GM21360 (cell line): ENCODE measurements at regions not wholly inside any gene's neighbourhood (a gene's known extent, or its start where the extent isn't known, plus 50 kb on each side); places are given as distances from the start of the nearest gene placed in this dataset.

Experiments used
- ATAC-seq: cut with Tn5 transposase; IDR thresholded peaks from one replicate; pipeline ENCODE4 v1.9.1; 2021; ENCODE audit warnings: mild to moderate bottlenecking, moderate library complexity; ENCODE audit not compliant: unreplicated experiment

GRCh38 chr2:120620025-120620793 lies 115.5 kb upstream of the GLI2 start:
- no peak for ATAC-seq

GRCh38 chr2:120622159-120622869 lies 113.4 kb upstream of the GLI2 start:
- no peak for ATAC-seq

DNA sequence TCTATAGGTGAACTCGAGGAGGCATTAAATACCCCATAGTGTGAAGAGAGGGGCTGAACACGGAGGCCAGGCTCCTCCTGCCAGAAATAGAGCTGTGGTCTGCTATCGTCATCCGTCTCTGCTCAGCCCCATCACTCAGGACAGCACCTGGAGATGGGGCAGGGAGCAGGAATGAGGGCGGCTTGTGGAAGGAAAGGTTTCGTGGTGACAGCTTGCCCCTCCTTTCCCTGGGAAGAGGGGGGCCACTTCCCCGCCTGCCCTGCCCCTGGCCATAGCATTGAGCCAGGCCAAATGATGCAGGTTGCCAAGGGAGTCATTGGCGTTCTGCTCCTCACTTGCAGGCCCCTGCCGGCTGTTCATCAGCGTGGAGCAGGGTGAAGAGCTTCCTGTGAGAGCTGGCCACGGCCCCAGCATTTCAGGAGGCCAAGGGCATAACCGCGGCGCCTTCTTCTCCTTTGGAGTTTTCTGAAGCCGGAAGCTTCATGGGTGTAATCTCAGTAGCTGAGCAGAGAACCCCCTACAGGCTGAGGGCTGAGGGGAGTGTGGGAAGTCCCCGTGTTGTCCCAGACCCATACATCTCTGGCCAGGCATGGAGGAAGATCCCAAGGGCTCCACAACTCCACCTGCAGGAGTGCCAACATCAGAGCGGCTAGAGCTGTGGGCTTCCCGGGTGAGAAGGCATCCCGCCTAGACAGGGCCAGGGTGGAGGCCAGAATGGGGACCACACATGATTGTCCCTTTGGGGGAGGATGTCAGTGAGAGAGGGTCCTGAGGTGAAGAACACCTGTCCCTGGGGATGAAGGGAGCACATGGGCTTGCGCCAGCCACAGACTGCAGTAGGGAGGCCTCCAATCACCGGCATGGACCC lies 112.5 kb upstream of the GLI2 start:
- no peak for ATAC-seq

GRCh38 chr2:120624061-120624737 lies 111.5 kb upstream of the GLI2 start:
- ATAC-seq: no peak

- ATAC-seq: no peak
Measured at GRCh38 chr2:120624738-120625446, 110.8 kb upstream of the GLI2 start.

GRCh38 chr2:120625865-120626560 lies 109.7 kb upstream of the GLI2 start:
- ATAC-seq: no peak

- ATAC-seq: no peak
Measured at GRCh38 chr2:120626566-120626965, 109.1 kb upstream of the GLI2 start.

DNA sequence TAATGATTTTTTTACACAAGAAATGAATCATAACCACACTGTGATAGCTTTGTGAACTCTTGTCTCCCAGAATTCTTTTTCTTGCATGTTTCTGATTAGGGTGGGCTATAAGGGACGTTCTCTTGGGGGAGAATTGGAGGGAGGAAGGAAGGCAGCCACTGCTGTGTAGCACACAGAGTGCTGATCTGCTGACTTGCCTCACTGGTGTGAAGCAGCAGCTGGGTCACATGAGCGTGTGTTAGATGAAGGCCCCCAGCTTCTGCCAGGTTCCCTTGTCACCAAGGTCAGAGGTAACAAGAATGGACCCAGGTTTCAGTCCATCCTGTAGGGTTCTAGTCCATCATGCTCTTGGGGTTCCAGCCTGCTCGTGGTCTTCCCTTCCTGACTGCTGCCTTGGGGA lies 107.4 kb upstream of the GLI2 start:
- no peak for ATAC-seq

GRCh38 chr2:120629241-120629895 lies 106.3 kb upstream of the GLI2 start:
- ATAC-seq: no peak

DNA sequence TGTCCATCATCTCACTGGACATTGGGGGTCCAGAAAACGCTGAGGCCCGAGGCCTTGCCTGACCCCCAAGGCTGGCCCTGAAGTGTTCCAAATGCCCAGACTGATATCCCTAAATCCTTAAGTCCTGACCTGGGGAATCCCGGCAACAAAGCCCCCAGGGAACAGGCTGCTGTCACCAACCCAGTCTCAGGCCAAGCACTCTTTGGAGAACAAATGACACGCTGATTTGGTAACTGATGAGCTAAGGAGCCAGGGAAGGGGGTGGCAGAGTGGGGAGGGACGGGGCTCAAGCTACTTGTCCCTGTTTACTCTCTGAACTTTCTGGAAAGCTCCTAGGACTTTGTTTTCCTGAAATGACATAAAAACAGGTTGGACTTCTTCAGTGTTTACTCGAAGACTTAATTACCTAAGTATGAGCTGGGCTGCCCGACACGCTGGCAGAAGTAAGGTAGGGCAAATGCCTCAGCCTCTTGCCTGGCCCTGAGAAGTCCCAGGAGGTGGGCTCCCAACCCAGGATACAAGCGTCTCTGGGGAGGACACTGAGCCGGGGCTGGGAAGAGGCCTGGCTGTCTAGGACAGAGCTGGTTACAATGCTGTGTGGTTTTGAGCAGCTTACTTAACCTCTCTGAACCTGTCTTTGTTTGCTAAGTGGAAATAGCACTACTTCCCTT lies 105.5 kb upstream of the GLI2 start:
- no peak for ATAC-seq

DNA sequence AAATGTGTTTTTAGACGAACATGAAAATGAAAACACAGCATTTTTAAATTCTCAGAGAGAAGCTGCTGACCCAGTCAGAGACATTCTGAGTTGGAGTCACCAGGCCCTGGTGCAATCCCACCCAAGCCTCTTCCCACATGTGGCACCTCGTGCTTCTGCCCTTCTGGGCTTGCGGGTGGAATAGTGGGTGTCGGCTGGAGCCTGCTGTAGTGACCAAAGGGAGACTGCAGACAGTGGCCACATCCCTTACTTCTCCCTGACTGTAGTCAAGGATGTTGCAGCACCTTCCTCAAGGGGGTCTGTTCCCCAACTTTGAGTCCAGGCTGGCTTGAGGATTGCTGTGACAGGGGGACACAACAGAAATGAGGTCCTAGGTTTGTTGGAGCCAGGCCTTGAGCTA lies 104.4 kb upstream of the GLI2 start:
- no peak for ATAC-seq

GRCh38 chr2:120631724-120632123 lies 103.9 kb upstream of the GLI2 start:
- ATAC-seq: no peak

- ATAC-seq: no peak
Measured at GRCh38 chr2:120632796-120633646, 102.6 kb upstream of the GLI2 start.

GRCh38 chr2:120634533-120634932 lies 101.1 kb upstream of the GLI2 start:
- no peak for ATAC-seq

- ATAC-seq: no peak
Measured at GRCh38 chr2:120635146-120635545, 100.5 kb upstream of the GLI2 start.

DNA sequence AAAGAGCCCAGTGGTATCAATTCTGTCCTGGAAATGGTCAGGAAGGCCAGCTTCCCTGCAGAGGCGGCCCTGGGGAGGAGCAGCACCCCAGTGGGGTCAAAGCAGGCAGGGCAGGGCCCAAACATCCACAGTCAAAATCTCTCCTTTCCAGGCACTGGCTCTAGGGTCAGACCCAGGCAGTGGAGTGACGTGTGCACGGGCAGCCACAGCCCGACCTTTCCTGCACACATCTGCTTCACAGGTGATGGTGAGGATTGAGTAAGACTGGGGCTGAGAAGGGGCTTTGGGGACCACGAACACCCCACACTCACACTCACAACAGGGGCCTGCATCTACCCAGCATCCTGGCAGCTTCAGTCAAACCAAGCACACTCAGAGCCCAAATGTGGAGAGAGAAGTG lies 97.8 kb upstream of the GLI2 start:
- no peak for ATAC-seq

DNA sequence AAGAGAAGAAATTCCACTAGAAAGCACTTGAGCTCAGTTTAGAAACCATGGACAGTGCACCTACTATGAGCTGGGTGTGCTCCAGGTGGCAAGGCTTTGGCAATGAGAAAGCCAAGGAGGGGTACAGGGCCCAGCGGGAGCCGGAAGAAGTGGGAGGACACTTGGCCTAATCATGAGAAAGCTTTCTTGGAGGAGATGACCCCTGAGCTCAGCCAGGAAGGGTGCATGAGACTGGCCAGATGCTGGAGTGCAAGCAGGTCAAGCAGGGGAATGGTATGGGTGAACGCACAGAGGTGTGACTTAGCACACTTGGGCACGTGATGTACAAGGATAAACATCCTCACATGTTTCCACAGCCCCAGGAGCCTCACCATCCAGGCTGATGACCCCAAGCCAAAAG lies 97.2 kb upstream of the GLI2 start:
- ATAC-seq: no peak

- ATAC-seq: no peak
Measured at GRCh38 chr2:120641366-120641771, 94.3 kb upstream of the GLI2 start.
